ENCODE measurements at regions not wholly inside any gene's neighbourhood (a gene's known extent, or its start where the extent isn't known, plus 50 kb on each side); places are given as distances from the start of the nearest gene placed in this dataset.

- H3K27ac ChIP-seq (replicated peaks) = no peak overlapping the region
- DNase-seq (ENCODE audit: low read depth in 1 of 2, low spot score in 1 of 2) = peak; percentile 45 to 84
- no peak overlapping the region for H3K4me3 ChIP-seq (replicated peaks; ENCODE audit: insufficient read depth, low read length)
- no peak for TF ChIP-seq SPI1 (IDR thresholded peaks at IDR 0.05; ENCODE audit: borderline replicate concordance, low read depth)
- TF ChIP-seq POLR2AphosphoS5 (IDR thresholded peaks at IDR 0.05; ENCODE audit: low read depth) = no peak
- no peak for TF ChIP-seq GABPA (IDR thresholded peaks at IDR 0.05; ENCODE audit: low read depth)
- no peak for TF ChIP-seq CTCF (IDR thresholded peaks at IDR 0.05; ENCODE audit: insufficient read depth, low read length)
- TF ChIP-seq REST (IDR thresholded peaks at IDR 0.05; ENCODE audit: insufficient replicate concordance, low read depth) = no peak
- no peaks in the 10 kb centered on the region for H3K27me3 ChIP-seq (ENCODE audit: insufficient read depth, poor library complexity, severe bottlenecking)
These were observed 414.3 kb upstream of the HS6ST1 start for GRCh38 chr2:128732976-128733431.

GRCh38 chr2:128733450-128733849 is 414.8 kb upstream of the HS6ST1 start:
- TF ChIP-seq REST (IDR thresholded peaks at IDR 0.05; ENCODE audit: insufficient replicate concordance, low read depth) (no peak), SPI1 (IDR thresholded peaks at IDR 0.05; ENCODE audit: borderline replicate concordance, low read depth) (no peak), POLR2AphosphoS5 (IDR thresholded peaks at IDR 0.05; ENCODE audit: low read depth) (no peak), GABPA (IDR thresholded peaks at IDR 0.05; ENCODE audit: low read depth) (no peak)
- no peak for DNase-seq (ENCODE audit: low read depth in 1 of 2, low spot score in 1 of 2)
- no peak overlapping the region for H3K4me3 ChIP-seq (replicated peaks; ENCODE audit: insufficient read depth, low read length)
- H3K27me3 ChIP-seq (ENCODE audit: insufficient read depth, poor library complexity, severe bottlenecking) = no peaks in the 10 kb centered on the region
- no peak overlapping the region for H3K27ac ChIP-seq (replicated peaks)

- DNase-seq (ENCODE audit: low read depth in 1 of 2, low spot score in 1 of 2) = peak; percentile 79 to 84
- TF ChIP-seq POLR2AphosphoS5 (IDR thresholded peaks at IDR 0.05; ENCODE audit: low read depth) (peak; percentile 56), SPI1 (IDR thresholded peaks at IDR 0.05; ENCODE audit: borderline replicate concordance, low read depth) (no peak)
- H3K27ac ChIP-seq (replicated peaks) = peak overlapping the region; percentile 13
- no peak overlapping the region for H3K4me3 ChIP-seq (replicated peaks; ENCODE audit: insufficient read depth, low read length)
- H3K27me3 ChIP-seq (ENCODE audit: insufficient read depth, poor library complexity, severe bottlenecking) = no peaks in the 10 kb centered on the region
These were observed 416.0 kb upstream of the HS6ST1 start for GRCh38 chr2:128734521-128735295.

- Histone ChIP-seq H3K4me3 (replicated peaks; ENCODE audit: insufficient read depth, low read length) (no peak overlapping the region), H3K27ac (replicated peaks) (peak overlapping the region; percentile 13), H3K27me3 (ENCODE audit: insufficient read depth, poor library complexity, severe bottlenecking) (no peaks in the 10 kb centered on the region)
- no peak for DNase-seq (ENCODE audit: low read depth in 1 of 2, low spot score in 1 of 2)
- TF ChIP-seq CTCF (IDR thresholded peaks at IDR 0.05; ENCODE audit: insufficient read depth, low read length) = no peak
- no peak for TF ChIP-seq POLR2AphosphoS5 (IDR thresholded peaks at IDR 0.05; ENCODE audit: low read depth)
- TF ChIP-seq GABPA (IDR thresholded peaks at IDR 0.05; ENCODE audit: low read depth) = no peak
- no peak for TF ChIP-seq REST (IDR thresholded peaks at IDR 0.05; ENCODE audit: insufficient replicate concordance, low read depth)
- TF ChIP-seq SPI1 (IDR thresholded peaks at IDR 0.05; ENCODE audit: borderline replicate concordance, low read depth) = no peak
These were observed 416.8 kb upstream of the HS6ST1 start for GRCh38 chr2:128735296-128735960.

Data from HL-60 (cell line).